Upper lobe of right lung (tissue), 1 donor: ENCODE measurements at regions not wholly inside any gene's neighbourhood (a gene's known extent, or its start where the extent isn't known, plus 50 kb on each side); places are given as distances from the start of the nearest gene placed in this dataset.
A peak's percentile ranks its signal among the peaks of the same experiment; 100 is the strongest.

ENCODE experiments used
- ATAC-seq: fragments of 200-7000 bp; cut with Tn5 transposase; one replicate; pipeline ENCODE4 v1.9.1; 2020; ENCODE audit warnings: mild to moderate bottlenecking, moderate library complexity
- DNase-seq: peaks from one replicate; pipeline ENCODE4 v3.0.0-alpha.2; 2020
- H3K27ac ChIP-seq: fragments of 200-600 bp; one replicate; pipeline ENCODE4 v1.8.0; 2022
- H3K27me3 ChIP-seq: fragments of 200-600 bp; one replicate; pipeline ENCODE4 v1.8.0; 2022; ENCODE audit warnings: mild to moderate bottlenecking
- H3K36me3 ChIP-seq: fragments of 200-600 bp; one replicate; pipeline ENCODE4 v1.8.0; 2022
- H3K4me1 ChIP-seq: fragments of 200-600 bp; one replicate; pipeline ENCODE4 v1.8.0; 2022
- H3K4me3 ChIP-seq: fragments of 200-600 bp; one replicate; pipeline ENCODE4 v1.8.0; 2022; ENCODE audit warnings: mild to moderate bottlenecking
- H3K9me3 ChIP-seq: fragments of 200-600 bp; one replicate; pipeline ENCODE4 v1.8.0; 2022
- CTCF ChIP-seq: fragments of 200-600 bp; IDR thresholded peaks from one replicate; pipeline ENCODE4 v1.8.0; 2022; ENCODE audit warnings: antibody characterized with exemption
- intact Hi-C: fragments of 100-400 bp; cut with DNase I; formaldehyde crosslinking; loops from one replicate; pipeline ENCODE4 v1.11.0; 2022
- donor health status: DM: no; HTN: yes; CAD: no; lungs with severe emphysema.

GRCh38 chr10:4017336-4017735 lies 232.3 kb upstream of the KLF6 start:
- no peaks in the 10 kb centered on the region for H3K9me3 ChIP-seq
- no peaks in the 10 kb centered on the region for H3K4me1 ChIP-seq
- no peaks in the 10 kb centered on the region for H3K27me3 ChIP-seq
- intact Hi-C loops, result no loop called here
- no peak for DNase-seq
- no peak overlapping the region for H3K4me3 ChIP-seq
- no peak overlapping the region for H3K27ac ChIP-seq
- H3K36me3 ChIP-seq, result no peaks in the 10 kb centered on the region
- ATAC-seq, result no peak
- no peak for TF ChIP-seq CTCF

- ATAC-seq (no peak), DNase-seq (no peak)
- no peak for TF ChIP-seq CTCF
- H3K4me3 ChIP-seq, result no peak overlapping the region
- no peaks in the 10 kb centered on the region for H3K36me3 ChIP-seq
- no peaks in the 10 kb centered on the region for H3K9me3 ChIP-seq
- no peaks in the 10 kb centered on the region for H3K27me3 ChIP-seq
- intact Hi-C loops, result no loop called here
- H3K27ac ChIP-seq, result no peak overlapping the region
- H3K4me1 ChIP-seq, result no peaks in the 10 kb centered on the region
Observed at GRCh38 chr10:4016214-4016740, 231.3 kb upstream of the KLF6 start.

GRCh38 chr10:4013651-4014121 lies 228.7 kb upstream of the KLF6 start:
- Histone ChIP-seq H3K4me1 (no peaks in the 10 kb centered on the region), H3K27me3 (no peaks in the 10 kb centered on the region), H3K27ac (no peak overlapping the region), H3K36me3 (no peaks in the 10 kb centered on the region), H3K4me3 (no peak overlapping the region), H3K9me3 (no peaks in the 10 kb centered on the region)
- TF ChIP-seq CTCF, result no peak
- ATAC-seq (peak; percentile 72), DNase-seq (no peak)
- intact Hi-C loops, result no loop called here

GRCh38 chr10:4012848-4013247 lies 227.8 kb upstream of the KLF6 start:
- Histone ChIP-seq H3K36me3 (no peaks in the 10 kb centered on the region), H3K4me3 (no peak overlapping the region), H3K4me1 (no peaks in the 10 kb centered on the region), H3K27ac (no peak overlapping the region), H3K27me3 (no peaks in the 10 kb centered on the region), H3K9me3 (no peaks in the 10 kb centered on the region)
- DNase-seq, result no peak
- TF ChIP-seq CTCF, result no peak
- intact Hi-C loops, result no loop called here
- no peak for ATAC-seq

- no peak for DNase-seq
- ATAC-seq, result no peak
- H3K36me3 ChIP-seq, result no peaks in the 10 kb centered on the region
- H3K27ac ChIP-seq, result no peak overlapping the region
- no peaks in the 10 kb centered on the region for H3K4me1 ChIP-seq
- no peak for TF ChIP-seq CTCF
- H3K4me3 ChIP-seq, result no peak overlapping the region
- H3K9me3 ChIP-seq, result no peaks in the 10 kb centered on the region
- intact Hi-C loops, result no loop called here
- H3K27me3 ChIP-seq, result no peaks in the 10 kb centered on the region
Observed at GRCh38 chr10:4011136-4011812, 226.3 kb upstream of the KLF6 start.
